Mammary epithelial cell (primary cell): ENCODE measurements at regions not wholly inside any gene's neighbourhood (a gene's known extent, or its start where the extent isn't known, plus 50 kb on each side); places are given as distances from the start of the nearest gene placed in this dataset.

Source experiments
- EZH2 ChIP-seq: IDR thresholded peaks from 2 replicates; pipeline ENCODE4 v1.6.1; 2012; ENCODE audit warnings: low read length, inconsistent platforms, borderline replicate concordance
- TF ChIP-seq, protein P1 (sequence below), 2 donors: IDR thresholded peaks in 1 of 2; conservative IDR thresholded peaks in 1 of 2; 2 replicates each; pipeline ENCODE4 v1.5.1; 2011 to 2012; ENCODE audit warnings: inconsistent platforms in 2 of 2, low read length in 2 of 2, mild to moderate bottlenecking in 2 of 2, control low read depth in 1 of 2, low read depth in 1 of 2; ENCODE audit not compliant: insufficient read depth in 1 of 2; ENCODE audit errors: extremely low read depth in 1 of 2

DNA sequence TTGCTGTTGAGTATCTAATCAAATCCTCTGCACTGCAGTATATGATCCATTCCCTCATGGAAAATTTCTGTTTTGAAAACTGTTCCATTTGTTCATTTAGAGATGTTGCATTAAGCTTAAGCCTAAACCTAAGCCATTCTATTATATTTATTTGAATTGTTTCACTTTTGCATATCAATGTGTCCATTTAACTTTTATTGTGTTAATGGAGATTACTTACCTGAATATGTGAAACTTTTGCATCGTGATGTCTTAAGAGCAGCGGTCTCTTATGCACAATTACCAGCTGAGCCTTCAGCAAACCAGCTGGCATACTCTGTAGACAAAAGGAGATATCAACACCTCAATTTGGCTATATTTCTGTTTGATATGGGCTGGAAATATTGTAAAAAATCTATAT, 922.5 kb upstream of the FBXO33 start:
- TF ChIP-seq, protein P1, sequence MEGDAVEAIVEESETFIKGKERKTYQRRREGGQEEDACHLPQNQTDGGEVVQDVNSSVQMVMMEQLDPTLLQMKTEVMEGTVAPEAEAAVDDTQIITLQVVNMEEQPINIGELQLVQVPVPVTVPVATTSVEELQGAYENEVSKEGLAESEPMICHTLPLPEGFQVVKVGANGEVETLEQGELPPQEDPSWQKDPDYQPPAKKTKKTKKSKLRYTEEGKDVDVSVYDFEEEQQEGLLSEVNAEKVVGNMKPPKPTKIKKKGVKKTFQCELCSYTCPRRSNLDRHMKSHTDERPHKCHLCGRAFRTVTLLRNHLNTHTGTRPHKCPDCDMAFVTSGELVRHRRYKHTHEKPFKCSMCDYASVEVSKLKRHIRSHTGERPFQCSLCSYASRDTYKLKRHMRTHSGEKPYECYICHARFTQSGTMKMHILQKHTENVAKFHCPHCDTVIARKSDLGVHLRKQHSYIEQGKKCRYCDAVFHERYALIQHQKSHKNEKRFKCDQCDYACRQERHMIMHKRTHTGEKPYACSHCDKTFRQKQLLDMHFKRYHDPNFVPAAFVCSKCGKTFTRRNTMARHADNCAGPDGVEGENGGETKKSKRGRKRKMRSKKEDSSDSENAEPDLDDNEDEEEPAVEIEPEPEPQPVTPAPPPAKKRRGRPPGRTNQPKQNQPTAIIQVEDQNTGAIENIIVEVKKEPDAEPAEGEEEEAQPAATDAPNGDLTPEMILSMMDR (conservative IDR thresholded peaks at IDR 0.05 in 1 of 2, IDR thresholded peaks at IDR 0.05 in 1 of 2; ENCODE audit: extremely low read depth in 1 of 2, insufficient read depth in 1 of 2, low read depth in 1 of 2, low read length in 2 of 2) = no peak
- TF ChIP-seq EZH2 = no peak
